ENCODE measurements at regions not wholly inside any gene's neighbourhood (a gene's known extent, or its start where the extent isn't known, plus 50 kb on each side); places are given as distances from the start of the nearest gene placed in this dataset.

- DNase-seq (ENCODE audit: low read depth): no peak
Observed at GRCh38 chr4:45985038-45985437, 138.8 kb downstream of the GABRG1 start.

DNA sequence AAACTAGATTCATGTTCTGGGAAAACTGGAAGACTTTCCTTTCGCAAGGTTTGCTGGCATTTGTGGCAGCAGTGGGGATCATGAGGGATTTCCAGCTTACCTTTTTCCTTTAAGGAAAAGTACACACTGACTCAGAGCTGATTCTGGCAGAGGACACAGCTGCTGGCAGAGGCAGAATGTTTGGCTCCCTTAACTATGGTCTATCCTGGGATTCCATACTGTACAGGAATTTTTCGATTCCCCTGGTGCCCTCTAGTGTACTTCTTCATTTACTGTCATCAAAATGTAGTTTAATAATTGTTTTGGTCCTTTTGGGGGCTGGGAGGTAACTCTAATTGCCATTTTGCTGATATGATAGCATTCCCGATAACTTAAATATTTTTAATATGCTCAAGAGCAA, 152.7 kb downstream of the GABRG1 start:
- DNase-seq (ENCODE audit: low read depth): no peak

- DNase-seq (ENCODE audit: low read depth): no peak
Observed at GRCh38 chr4:45957353-45957752, 166.5 kb downstream of the GABRG1 start.

- no peak for DNase-seq (ENCODE audit: low read depth)
Observed at GRCh38 chr4:45954276-45954675, 169.6 kb downstream of the GABRG1 start.

DNA sequence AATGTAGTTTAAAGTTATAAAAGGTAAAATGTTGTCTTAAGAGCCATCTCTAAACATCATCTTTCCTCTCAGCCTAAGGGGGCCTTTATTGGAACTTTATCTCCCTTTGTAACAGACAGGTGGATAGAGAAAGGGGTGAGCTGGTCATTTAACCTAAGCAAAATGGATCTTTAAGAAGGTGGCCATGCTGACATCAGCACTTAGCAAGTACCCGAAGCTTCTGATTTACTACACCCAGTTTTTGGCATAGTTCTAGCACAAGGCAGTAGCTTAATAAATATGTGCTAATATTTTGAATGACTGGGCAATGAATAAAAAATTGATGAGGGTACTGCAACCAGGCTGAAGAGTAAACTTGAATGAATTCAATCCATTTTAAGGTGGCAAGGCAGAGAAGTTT, 172.7 kb downstream of the GABRG1 start:
- no peak for DNase-seq (ENCODE audit: low read depth)

DNA sequence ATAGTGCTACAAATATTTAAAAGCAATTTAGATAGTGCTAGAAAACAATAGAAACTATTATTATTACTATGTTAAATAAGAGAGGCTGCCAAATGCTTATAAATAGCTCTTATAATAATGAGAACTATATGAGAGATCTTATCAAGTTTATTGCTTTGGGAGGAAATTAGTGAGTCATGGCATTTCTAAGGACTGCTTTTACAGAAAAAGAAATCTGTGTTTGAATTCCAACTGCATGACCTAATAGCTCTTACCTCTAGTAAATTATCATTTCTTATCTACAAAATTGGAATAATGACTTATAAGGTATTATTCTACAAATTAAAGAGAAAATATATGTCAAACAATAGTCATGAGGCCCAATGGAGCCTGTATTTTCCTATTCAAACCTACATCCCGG, 177.2 kb downstream of the GABRG1 start:
- DNase-seq (ENCODE audit: low read depth): no peak

DNA sequence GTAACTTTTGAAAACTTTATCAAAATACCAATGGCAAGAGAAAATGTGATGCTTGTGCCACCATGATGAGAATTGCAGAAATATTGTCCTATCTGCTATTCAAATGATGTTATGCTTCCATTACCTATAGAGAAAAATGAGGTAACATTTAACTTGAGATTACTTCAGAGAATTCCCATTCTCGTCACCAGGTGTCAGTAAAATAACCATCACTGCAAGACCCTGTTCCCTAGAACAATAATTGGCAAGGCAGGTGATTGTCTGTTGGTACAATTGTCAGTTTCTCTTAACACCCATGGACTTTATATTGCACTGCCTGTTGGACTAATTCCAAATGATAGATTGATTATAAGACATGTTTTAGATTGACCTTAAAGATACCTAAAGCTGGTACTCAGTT, 179.9 kb downstream of the GABRG1 start:
- no peak for DNase-seq (ENCODE audit: low read depth)

DNA sequence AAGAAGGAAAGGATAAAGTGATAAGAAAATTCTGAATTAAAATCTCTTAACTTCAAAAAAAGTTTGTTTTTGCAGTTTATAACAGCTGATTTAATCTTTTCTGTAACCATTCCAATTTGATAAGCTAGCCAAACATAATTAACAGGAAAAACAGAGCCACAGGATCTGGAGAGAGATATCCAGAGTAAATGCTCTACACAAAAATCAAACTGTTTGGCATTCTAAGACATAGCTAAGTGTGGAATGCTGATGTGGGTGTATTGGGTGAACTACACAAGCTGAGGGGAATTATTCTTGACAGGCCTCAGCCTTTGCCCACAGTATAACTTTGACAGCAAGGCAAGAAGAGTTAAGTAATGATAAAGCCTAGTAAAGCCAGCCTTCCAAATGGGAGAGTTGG, 184.8 kb downstream of the GABRG1 start:
- no peak for DNase-seq (ENCODE audit: low read depth)

- DNase-seq (ENCODE audit: low read depth): no peak
Observed at GRCh38 chr4:45931154-45931553, 192.7 kb downstream of the GABRG1 start.

- DNase-seq (ENCODE audit: low read depth): no peak
Observed at GRCh38 chr4:45927641-45928040, 196.2 kb downstream of the GABRG1 start.

GRCh38 chr4:45925809-45926208, 198.0 kb downstream of the GABRG1 start:
- DNase-seq (ENCODE audit: low read depth): no peak

GRCh38 chr4:45920861-45921260, 203.0 kb downstream of the GABRG1 start:
- DNase-seq (ENCODE audit: low read depth): no peak

DNA sequence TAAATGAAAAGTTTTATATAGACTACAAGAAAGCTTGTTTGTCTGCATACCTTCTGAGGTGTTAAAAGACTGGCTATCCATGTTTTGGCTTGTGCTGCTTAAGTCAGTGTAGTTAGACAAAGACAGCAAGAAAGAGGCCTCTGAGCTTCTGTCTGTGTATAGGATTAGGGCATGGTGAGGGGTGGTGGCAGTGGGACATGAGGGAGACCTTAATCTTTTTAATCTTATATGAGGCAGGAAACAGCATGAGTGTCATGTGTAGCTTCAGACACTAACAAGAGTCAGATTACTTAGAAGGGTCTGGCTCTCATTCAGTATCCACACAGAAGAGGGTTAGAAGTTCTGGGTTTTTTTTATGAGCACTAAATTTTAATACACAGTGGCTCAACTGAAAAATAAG, 213.3 kb downstream of the GABRG1 start:
- no peak for DNase-seq (ENCODE audit: low read depth)

DNA sequence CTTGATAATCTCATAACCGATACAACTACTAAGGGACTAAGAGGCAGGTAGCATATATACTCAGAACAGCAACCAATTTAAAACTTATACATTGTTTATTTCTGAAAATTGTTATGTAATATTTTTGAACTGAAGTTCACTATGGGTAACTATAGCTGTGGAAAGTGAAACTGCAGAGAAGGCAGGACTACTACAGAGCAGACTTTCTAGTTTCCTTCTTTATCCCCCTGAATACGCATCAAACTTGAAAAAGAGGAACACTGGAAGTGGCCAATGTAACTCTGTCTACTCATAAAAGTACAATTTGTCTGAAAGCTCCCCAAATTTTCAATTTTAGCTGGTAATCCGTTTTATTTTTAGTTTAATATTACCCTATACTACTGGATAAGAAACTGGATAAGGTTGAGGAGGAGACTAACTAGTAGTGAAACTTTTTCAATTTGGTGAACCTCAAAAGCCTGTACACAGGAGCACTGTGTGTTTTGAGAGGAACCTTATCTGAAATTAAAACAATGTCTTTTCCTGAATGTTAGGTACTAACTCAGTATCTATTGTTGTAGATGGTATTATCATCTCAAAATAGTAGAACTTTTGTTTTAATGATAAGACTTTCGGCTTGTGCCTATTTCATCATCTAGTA, 225.8 kb downstream of the GABRG1 start:
- no peak for DNase-seq (ENCODE audit: low read depth)

DNA sequence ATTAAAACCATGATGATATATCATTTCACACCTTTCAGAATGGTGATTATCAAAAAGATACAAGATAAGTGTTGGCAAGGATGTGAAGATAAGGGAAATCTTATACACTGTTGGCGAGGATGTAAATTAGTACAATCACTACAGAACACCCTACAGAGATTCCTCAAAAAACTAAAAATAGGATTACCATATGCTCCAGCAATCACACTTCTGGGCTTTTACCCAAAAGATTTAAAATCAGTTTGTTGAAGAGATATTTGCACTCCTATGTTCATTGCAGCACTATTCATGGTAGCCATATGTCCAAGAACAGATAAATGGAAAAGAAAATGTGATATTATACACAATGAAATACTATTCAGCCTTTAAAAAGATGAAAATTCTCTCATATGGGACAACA, 240.4 kb downstream of the GABRG1 start:
- DNase-seq (ENCODE audit: low read depth): no peak

GRCh38 chr4:45876235-45876890, 247.5 kb downstream of the GABRG1 start:
- no peak for DNase-seq (ENCODE audit: low read depth)

GRCh38 chr4:45869184-45869583, 254.7 kb downstream of the GABRG1 start:
- no peak for DNase-seq (ENCODE audit: low read depth)

DNA sequence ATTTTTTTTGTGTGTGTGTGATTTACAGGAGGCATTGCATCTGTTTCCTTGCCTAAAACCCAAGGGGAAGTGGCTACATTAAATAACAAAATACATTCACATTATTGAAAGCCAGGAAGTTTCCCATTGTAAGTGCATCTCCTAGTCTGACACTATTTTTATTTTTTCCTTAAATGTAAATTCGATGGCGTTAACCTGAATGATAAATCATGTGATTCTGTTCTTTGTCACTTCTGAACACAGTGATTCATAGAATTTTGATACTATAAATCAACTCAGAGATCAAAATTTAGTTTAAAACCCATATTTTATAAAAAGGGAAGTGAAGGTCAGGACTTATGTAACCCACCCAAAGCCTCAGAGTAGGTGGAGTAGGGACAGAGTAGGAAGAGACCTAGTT, 258.1 kb downstream of the GABRG1 start:
- no peak for DNase-seq (ENCODE audit: low read depth)

DNA sequence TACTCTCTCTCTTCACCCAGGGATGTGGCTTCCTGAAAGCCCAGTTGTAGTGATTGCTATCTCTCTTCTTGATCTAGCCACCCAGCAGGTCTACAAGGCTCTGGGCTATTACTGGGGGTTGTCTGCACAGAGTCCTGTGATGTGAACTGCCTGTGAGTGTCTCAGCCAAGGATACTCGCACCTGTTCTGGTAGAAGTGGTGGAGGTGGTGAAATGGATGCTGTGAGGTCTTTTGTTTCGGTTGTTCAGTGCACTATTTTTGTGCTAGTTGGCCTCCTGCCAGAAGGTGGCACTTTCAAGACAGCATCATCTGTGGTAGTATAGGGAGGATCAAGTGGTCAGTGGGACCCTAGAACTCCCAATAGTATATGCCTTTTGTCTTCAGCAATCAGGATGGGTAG, 268.0 kb downstream of the GABRG1 start:
- DNase-seq (ENCODE audit: low read depth): no peak

DNA sequence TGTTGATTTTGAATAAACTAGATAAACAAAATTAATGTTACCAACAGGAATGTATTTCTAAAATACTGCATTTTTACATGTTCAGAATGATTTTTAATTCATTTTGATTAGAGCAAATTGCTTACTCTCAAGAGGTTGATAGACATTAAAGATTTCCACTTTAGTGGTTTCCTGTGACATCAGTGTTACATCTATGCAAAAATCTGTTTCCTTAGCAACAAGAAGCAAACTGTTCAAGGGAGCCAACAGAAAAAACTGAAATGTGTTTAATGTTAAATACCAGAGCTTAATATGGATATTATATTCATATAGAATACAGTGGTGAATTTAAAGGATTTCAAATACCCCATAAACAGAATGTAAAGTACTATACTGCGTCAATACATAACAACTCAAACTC, 277.8 kb downstream of the GABRG1 start:
- no peak for DNase-seq (ENCODE audit: low read depth)

- DNase-seq (ENCODE audit: low read depth): no peak
Observed at GRCh38 chr4:45841791-45842190, 282.1 kb downstream of the GABRG1 start.

DNA sequence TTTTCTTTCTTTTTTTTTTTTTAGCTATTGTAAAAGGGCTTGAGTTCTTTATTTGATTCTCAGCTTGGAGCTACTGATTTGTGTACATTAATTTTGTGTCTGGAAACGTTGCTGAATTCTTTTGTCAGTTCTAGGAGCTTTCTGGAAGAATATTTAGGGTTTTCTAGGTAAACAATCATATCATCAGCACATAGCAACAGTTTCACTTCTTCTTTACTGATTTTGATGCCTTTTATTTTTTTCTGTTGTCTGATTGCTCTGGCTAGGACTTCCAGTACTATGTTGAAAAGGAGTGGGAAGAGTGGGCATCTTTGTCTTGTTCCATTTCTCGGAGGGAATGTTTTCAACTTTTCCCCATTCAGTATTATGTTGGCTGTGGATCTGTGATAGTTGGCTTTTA, 292.2 kb downstream of the GABRG1 start:
- no peak for DNase-seq (ENCODE audit: low read depth)

- no peak for DNase-seq (ENCODE audit: low read depth)
Observed at GRCh38 chr4:45803994-45804393, 319.9 kb downstream of the GABRG1 start.

DNA sequence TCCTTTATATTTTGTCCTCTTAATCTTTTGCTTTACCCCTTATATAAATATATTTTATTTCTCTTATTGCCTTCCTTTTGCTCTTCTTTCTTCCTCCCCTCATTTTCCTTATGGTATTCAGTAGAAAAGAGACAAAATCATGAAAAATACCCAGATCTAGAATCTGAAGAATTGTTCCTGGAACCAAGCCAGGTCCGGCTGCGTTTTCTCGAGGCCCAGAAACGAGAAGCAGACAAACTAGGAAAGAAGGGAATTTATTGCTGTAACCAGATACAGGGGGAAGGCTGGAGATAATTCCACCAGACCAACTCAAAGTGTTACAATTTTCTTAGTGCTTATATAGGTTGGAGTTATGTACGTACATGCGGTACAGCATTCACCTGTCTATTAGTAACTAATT, 328.7 kb downstream of the GABRG1 start:
- DNase-seq (ENCODE audit: low read depth): no peak
